ENCODE measurements at regions not wholly inside any gene's neighbourhood (a gene's known extent, or its start where the extent isn't known, plus 50 kb on each side); places are given as distances from the start of the nearest gene placed in this dataset.
"Not testable (repeated sequence)": the region's sequence is repeated elsewhere in the genome, so short reads cannot be mapped to it uniquely, and the experiment has no call there.

DNA sequence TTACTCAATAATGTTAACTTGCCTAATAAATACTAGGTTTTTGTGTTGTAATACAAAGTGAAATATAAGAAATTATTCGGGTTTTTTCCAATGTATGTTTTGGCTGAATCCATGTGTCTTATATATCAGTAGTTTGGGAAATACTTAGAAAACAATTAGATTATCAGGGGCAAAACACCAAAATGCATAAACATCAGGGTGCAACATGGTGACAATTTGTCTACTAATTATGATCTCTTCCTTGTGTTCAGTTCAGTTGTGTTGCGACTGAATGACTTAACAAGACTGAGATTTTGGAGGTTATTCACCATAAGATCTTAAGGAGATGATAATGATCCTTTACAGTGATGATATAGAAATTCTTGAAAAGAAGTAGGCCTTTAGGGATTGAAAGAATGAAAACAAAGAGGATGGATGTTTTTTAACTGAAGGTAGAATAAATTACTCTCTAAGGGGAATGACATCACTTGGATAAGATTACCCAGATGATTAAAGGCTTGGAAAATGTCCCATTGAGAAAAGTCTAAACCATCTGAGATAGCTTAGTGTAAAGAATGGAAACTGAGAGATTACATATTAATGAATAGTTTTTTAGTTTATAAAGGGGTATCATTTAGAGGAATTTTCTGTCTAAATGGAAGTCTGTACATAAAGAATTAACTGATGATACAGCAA, 415.8 kb downstream of the SPATA31D1 start:
- DNase-seq: no peak

DNA sequence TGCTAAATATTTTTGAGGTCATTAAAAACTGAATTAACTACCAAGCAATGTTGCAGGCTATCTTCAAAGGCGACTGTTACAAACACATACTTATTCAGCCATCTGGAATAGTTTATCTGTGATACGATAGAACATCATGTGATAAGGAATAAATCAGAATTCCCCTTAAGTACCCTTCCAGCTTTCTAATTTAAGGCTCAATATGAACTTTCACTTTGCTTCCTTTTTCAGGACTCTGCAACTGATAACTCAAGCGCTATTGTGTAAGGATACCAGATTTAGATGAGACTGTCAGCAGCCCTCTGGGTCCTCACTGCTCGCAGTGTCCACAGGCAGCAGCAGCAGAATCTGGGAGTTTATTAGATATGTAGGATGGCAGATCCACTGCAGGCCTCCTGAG, 416.3 kb downstream of the SPATA31D1 start:
- peak; percentile 17 for DNase-seq

DNA sequence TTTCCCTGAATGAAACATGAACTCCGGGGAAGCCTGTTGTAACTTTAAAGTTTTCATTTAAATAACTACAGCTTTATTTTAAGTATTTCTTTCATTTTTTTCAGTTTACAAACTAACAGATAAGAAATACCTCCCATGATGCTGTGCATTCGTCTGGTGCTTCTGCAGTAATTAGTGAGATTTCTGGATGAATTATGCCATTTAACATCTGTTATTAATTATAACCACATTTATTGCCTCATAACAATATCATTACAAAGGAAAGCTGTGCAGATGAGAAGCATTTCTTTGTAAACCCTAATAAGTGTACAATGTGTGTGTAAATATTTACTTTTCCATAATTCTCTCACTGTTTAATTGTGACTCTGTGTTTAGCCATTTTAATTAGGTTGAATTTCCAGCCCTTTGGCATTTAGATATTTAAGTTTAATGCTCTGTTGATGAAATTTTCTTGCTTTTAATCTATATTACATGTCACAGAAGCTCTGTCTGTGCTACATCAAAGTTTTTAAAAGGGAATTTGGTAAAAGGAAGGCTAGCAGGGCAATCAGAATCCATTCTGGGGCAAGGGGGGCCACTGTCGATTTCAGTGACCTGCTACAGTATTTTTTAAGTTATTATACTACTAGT, 418.0 kb downstream of the SPATA31D1 start:
- no peak for DNase-seq

DNA sequence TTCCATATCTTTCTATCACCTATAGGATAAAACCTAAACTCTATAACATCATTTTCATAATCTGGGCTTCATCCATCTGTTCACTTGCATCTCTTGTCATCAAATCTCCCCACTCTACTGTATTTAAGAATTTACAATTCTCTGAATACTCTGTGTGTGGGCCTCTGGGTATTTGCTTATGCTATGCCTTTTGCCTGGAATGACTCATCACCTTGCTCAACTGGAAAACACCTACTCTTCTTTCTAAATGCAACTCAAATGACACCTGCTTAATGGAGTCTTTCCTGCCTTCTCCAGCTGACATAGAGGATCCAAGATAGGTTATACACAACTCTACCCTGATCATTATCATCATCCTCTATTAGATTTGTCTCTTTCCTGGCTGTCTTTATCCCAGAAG, 421.7 kb downstream of the SPATA31D1 start:
- no peak for DNase-seq

DNA sequence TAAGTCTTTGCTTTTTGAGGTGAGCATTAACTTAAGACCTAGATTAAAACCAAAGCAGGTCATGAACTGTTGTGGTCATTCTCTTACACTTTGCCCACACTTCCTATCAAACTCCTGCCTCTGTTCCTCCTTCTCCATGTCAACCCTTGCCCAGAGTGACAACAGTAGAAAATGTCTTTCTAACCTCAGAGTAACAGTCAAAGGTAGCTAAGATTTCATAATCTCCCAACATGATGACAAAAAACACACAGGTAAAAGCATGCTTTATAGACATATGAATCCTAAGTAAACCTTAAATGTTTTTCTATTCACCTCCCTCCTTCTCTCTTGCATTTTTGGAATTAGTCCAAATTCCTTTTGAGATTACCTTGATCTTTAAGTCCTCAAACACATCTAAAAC, 422.3 kb downstream of the SPATA31D1 start:
- no peak for DNase-seq

DNA sequence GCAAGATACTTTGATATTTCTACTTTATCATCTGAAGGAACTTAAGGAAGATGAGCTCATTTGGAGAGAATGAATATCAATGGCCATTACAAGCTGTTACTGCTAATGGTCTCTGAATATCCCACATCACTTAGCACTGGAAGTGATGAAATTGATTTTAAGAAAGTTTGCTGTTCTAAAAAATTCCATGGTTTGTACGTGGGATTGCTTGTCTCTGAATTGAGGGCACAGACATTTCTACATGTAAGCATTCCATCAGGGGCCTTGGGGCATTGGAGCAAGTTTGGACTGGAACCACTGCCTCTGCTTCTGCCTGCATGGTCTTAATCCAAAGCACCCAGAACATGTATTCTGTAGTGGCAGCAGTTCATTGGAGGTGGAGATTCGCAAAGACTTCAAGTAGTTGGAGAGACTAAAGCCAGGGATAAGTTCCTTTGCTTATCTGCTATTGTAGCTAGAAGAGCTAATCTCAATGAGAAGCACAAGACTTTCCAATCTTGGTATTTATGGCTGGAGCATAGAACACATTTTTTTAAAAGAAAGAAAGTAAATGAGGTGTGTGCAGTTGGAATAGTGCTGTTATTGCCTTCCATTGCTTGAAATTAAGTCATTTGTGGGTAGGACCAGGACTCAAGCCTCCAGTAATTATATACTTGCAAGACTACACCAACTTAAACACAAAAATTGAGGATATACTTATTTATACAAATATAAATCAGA, 424.2 kb downstream of the SPATA31D1 start:
- DNase-seq: no peak

DNA sequence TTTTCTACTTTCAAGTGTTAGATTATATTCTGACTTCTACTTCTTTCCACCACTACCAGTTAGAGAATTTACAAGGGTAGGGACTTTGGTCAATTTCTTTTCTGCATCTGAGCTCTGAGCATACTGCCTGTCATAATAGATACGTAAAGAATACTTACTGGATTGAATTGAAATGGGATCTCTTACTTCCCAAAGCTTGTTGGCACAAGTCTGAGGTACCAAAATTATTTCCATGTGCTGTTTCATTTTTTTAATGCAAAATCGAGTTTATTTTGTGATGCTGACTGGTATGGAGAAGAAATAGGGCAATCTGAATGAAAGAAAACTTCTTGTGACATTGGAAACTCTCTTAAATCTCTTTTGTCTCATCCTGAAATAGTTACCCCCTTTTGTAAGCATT, 428.9 kb downstream of the SPATA31D1 start:
- no peak for DNase-seq

DNA sequence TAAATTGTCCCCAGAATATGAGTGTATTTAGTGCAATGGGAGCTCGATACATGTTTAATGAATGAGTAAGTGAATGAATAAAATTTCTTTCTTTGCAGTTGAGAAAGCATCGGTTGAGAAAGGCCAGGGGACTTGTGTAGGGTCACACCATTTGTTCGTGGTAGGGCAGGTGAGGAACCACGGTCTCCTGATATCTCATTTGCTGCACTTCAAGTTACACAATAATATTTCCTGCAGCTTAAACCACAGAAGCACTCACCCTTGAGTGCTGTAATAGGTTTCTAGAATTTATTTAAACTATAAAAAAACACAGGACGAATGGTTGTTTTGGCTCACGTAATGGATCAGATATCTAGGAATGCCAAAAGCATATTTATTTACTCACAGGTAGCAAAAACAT, 429.8 kb downstream of the SPATA31D1 start:
- no peak for DNase-seq

DNA sequence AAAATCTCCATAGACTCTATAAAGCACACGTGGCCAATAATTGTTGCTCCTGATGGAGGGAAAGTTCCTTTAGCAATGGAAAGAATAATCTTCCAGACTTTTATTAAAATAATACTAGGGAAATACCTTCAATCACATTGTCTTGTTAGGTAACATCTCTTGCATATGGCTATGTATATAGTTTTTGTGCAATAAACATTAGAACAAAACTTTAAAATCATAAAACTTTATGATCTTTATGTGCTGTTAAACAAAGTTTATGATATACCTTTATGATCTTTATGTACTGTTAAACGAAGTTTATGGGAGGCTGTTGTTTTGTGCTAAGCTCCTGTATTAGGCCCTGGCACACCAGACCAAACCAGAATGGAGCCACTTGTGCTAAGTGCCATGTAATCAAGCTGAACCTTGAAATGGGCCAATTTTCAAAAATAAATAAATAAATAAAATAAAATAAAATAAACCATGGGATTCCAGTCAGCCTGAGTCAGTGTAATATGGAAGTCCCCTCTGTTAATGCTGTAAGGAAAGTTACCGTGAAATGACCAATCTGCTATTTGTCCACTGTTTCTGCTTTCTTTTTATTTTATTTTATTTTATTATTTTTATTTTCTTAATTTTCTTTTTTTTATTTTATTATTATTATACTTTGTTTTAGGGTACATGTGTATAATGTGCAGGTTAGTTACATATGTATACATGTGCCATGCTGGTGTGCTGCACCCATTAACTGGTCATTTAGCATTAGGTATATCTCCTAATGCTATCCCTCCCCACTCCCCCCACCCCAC, 431.3 kb downstream of the SPATA31D1 start:
- no peak for DNase-seq

DNA sequence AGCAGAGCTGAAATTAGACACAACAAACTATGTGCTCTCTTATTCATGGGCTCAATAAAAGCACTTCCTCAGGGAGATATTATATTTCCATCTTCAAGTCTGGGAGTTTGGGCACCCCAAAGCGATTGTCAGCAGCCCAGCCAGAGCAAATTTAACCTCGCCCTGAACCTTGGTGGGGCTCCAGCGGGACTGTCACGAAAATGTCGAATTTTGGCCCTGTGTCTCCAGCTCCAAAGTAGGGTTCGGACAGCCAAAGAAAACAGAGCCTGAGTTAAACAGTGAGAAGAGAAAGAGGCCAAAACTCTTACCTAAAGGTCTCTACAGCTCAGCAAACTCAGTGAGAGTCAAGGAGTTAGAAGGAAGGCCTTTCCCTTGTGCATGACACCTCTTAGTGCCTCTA, 432.9 kb downstream of the SPATA31D1 start:
- DNase-seq: peak; percentile 57

DNA sequence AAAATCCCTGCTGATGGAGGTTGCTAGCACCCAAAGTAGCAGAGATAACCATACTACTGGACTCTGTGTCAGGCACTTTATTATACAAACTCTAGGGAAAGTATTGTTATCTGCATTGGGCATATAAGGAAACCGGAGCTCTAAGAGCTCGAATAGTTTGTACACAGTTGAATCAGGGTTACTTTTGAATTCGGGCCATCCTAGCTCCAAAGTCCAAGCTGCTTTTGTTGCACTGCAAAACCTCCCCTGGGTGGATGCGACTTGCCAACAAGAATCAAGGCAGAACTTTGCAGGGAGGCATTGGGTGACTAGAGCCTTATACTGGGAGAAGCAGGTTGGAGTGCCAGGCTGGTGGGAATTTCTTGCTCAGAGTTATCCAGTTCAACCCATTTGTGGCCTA, 435.1 kb downstream of the SPATA31D1 start:
- no peak for DNase-seq

DNA sequence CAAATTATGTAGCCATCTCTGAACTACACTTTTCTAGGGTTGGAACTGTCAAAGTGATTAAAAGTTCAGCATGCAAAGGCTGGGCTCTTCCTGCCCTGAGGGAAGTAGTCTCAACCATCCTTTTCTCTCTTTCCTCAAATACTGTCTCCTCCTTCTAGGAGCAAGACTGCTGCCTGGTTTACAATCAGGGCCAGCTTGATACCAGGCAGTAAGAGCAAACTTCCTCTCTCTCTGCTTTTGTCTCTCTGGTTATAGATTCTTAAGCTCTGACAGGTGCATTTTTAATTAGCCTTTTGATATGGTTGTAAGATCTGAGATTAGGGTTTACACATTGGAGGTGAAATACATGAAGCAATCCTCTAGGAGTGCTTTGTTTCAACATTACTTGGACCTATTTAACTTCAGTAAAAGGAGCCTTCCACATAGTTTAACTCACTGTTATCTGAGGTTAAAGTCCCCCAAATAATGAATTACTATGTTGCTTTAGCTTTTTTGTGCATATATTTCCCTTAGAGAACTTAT, 436.1 kb downstream of the SPATA31D1 start:
- no peak for DNase-seq

DNA sequence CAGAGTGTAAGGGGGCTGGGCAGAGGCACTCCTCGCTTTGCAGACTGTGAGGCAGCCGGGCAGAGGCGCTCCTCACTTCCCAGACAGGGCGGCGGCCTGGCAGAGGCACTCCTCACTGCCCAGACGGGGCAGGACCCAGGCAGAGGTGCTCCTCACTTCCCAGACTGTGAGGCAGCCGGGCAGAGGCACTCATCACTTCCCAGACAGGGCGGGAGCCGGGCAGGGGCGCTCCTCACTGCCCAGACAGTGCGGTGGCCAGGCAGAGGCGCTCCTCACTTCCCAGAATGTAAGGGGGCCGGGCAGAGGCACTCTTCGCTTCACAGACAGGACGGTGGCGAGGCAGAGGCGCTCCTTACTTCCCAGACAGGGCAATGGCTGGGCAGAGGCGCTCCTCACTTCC, 442.5 kb downstream of the SPATA31D1 start:
- DNase-seq: no peak

DNA sequence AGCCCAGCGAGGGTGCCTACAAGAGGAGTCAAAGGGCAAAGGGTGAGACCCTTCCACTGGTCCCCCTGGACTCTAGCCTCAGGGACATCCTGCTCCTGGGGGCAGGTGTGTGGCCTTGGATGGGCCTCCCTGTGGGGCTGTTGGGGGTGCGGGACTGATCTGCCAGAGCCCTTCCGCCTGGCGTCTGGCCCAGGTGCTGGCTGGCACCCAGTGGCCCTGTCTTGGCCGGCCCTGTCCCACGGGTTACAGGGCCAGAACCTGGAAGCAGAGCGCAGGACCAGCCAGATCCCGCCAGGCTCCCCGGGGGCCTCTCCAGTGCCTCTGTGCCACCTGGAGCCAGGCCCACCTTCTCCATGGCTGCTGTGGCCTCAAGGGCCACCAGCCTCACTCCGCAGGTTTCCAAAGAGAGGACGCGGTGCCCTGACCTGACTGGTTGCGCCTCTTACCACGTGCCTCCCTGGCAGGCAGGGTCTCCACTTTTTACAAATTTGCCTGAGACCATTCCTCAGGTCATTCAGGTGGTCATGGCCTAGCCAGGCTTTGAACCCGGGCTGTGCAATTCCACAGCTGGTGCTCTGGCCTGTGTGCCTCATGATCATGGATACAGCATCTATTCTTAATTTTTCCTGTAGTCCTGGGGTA, 444.8 kb downstream of the SPATA31D1 start:
- DNase-seq: not testable (repeated sequence)

DNA sequence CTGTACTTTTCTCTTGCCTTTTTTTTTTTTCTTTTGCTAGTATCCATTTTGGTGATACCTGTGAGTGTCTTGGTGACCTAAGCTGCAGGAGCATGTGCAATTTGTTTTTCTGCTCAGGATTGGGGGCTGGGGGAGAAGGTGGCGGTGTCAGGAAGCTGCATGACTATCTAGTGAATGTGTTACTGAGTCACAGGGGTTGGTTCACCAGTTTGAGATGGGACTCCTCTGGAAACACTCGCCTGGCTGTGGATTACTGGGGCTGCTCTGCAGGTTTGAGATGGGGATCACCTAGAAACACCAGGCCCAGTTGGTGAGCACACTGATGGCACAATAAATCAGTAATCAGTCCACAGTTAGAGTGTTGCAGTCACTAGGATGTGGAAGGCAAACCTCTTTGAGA, 447.9 kb downstream of the SPATA31D1 start:
- DNase-seq: no peak

DNA sequence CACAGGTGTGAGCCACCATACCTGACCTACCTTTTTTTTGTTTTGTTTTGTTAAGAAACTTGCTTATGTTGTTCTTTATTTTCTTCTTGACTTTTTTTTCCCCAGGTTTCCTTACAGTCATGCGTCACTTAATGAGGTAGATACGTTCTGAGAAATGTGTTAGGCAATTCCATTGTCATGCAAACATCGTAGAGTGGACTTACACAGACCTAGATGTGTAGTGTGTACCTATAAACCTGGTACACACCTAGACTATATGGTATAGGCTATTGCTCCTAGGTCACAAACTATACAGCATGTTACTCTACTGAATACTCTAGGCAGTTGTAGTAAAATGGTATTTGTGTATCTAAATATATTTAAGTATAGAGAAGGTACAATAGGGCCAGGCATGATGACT, 448.6 kb downstream of the SPATA31D1 start:
- not testable (repeated sequence) for DNase-seq

DNA sequence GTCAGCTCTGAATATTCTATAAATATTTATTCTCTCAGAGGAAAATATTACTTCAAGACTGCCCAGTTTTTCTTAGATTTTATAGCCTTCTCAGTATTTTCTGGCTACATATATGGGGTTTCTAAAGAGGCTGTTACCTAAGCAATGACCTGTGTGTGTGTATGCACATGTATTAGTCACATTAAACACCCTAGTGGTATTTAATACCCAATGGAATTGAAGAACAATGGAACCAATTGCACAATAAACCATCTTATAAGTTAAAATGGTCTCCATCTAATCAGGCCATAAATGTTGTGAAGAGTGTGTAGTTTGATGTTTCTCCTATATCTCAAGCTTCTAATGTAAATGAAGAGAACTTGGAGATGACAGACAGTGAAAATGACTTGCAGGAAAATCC, 450.0 kb downstream of the SPATA31D1 start:
- DNase-seq: no peak

DNA sequence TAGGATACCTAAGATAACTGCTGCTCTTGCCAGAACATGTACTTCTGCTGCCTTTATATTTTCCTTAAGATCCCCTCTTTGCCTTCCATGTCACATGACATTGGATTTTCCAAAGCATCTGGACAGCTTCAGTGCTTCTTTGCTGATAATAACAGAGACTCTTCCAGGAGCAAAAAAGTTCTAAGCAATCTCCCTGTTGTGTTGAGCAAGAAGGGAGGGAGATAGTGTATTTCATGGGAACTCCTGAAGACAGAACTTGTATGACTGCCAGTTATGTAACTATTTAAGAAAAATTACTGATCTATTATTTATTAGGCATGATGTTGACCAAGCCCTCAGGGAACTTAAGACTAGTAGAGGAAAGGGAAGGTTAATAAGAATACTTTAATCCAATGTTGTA, 454.7 kb downstream of the SPATA31D1 start:
- DNase-seq: no peak

DNA sequence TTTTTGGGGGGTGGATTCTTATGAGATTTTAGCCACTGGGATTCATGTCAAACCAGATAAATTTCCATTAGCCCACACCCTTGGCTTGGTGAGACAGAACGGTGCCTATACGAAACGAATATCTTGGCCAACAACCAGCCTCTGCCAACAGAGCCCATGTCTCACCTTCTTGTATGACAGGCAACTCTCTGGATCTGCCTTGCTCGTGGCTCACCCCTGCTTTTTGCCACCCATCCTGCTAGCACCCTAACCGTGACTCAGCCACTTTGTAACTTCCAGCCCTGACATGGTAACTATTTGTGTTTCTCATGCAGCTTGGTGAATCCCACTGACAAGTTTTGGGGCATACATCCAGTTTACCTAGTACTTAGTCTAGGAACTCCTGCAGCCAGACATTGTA, 457.0 kb downstream of the SPATA31D1 start:
- DNase-seq: no peak

DNA sequence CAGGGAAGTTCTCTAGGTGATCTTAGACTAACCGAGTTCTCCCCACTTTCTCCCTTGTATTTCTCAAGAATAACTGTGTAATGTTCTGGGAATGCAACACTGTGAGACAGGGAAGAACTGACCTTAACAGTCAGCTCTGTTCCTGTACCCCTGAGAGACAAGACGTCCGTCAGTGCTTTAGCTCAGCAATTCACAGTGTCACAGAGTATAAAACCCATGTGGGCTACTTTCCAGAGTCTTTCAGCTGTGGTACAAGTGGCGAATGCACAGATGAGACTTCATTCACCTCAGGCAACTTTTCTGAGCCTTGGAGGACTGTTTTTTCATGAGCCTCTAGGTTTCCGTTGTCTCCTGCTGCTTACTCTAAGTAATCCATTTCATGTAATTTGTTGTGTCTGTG, 458.8 kb downstream of the SPATA31D1 start:
- no peak for DNase-seq

DNA sequence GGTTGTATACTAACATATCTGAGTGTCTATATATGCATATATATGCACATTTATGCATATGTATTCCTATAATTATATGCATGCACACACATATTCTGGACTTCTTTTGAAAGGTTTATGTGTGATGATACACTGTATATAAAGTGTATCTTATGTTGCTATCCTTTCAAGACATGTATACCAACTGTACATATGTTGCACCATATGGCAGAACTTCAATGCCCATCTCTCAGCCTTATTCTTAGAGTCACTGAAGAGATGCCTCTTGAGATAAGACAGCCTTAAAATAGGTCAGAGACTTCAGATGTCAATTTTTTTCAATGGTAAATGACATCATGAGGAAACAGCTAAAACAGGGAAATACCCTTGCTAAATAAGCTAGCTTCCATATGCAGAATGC, 461.4 kb downstream of the SPATA31D1 start:
- no peak for DNase-seq

DNA sequence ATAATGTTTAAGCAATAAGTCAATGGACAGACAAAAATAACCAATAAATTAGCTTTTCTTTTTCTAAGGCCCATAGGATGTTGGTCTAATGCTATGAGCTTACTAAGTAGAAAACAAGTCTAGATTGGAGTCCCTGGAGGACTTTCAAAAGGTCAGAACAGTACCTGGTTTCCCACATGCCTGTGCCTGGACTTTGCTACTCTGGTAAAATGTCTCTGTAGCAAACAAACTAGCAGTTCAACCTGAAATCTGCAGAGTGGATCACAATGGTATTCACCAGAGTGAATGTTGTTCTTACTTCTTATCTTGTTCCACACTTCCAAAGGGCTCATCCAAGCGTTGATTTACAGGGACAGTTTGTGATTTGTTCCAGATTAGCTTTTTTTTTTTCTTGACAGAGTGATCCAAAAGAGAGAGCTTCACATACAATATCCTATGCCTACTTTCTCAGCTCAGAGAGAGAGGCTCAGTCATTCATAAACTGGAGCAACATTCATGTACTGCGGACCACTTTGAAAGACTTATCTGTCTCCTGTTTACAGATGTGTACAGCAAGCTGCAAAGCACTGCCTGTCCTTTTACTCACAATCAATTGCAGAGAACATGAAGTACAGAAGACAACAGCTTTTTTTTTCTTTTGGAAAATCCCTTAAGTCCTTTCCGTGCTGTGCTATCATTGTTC, 466.1 kb downstream of the SPATA31D1 start:
- DNase-seq: no peak
